ENCODE measurements at regions not wholly inside any gene's neighbourhood (a gene's known extent, or its start where the extent isn't known, plus 50 kb on each side); places are given as distances from the start of the nearest gene placed in this dataset.

GRCh38 chrX:39324233-39324930, 523.1 kb downstream of the MID1IP1 start:
- Histone ChIP-seq H3K36me3 (ENCODE audit: control insufficient read depth, insufficient read depth, low read length) (no peaks in the 10 kb centered on the region), H4K8ac (ENCODE audit: low read depth in 2 of 2, low read length in 2 of 2) (no peak overlapping the region), H2AFZ (replicated peaks; ENCODE audit: low read length, poor library complexity) (no peak overlapping the region), H3K9me1 (ENCODE audit: insufficient read depth, low read length) (no peaks in the 10 kb centered on the region), H4K91ac (ENCODE audit: insufficient read depth, low read depth, low read length) (no peak overlapping the region), H3K27me3 (ENCODE audit: control insufficient read depth, insufficient read depth, low read length) (peaks cover 5% of the 10 kb centered on the region), H3K4me2 (ENCODE audit: low read depth, low read length) (no peak overlapping the region), H4K5ac (ENCODE audit: low read depth, low read length) (no peak overlapping the region), H3K4me3 (ENCODE audit: insufficient read depth, low read depth, low read length) (no peak overlapping the region), H3K9me3 (ENCODE audit: control insufficient read depth, insufficient read depth, low read length) (no peaks in the 10 kb centered on the region), H2BK15ac (ENCODE audit: low read depth, low read length) (no peak overlapping the region), H3K18ac (ENCODE audit: low read depth, low read length) (no peak overlapping the region), H2BK120ac (ENCODE audit: low read depth, low read length) (no peak overlapping the region), H2BK5ac (ENCODE audit: low read depth, low read length, poor library complexity, severe bottlenecking) (no peak overlapping the region), H4K20me1 (ENCODE audit: insufficient read depth, low read length) (no peaks in the 10 kb centered on the region), H3K4ac (ENCODE audit: low read depth, low read length) (no peak overlapping the region), H3K4me1 (ENCODE audit: control insufficient read depth, insufficient read depth, low read length) (no peaks in the 10 kb centered on the region), H3K23ac (ENCODE audit: low read depth, low read length) (no peak overlapping the region), H3K9ac (ENCODE audit: low read depth, low read length) (no peak overlapping the region), H3K14ac (replicated peaks; ENCODE audit: low read depth, low read length) (no peak overlapping the region), H3K79me1 (ENCODE audit: low read depth in 1 of 2, low read length in 2 of 2) (no peaks in the 10 kb centered on the region), H2AK9ac (replicated peaks; ENCODE audit: low read depth, low read length, poor library complexity) (no peak overlapping the region), H2AK5ac (ENCODE audit: low read depth, low read length) (no peak overlapping the region), H3K27ac (ENCODE audit: insufficient read depth, low read length) (no peak overlapping the region), H3K56ac (ENCODE audit: extremely low read depth, insufficient read depth, low read length) (no peak overlapping the region), H2BK20ac (ENCODE audit: low read depth, low read length) (no peak overlapping the region)
- ATAC-seq (ENCODE audit: low read depth) (no peak), DNase-seq (no peak)
- ChIA-PET POLR2A (ENCODE audit: unreplicated experiment) (no interaction called here), CTCF (no interaction called here)
- intact Hi-C loops (cut with micrococcal nuclease): no loop called here
- WGBS, 2 experiments (ENCODE audit: extremely low coverage in 2 of 2, insufficient read length in 1 of 2): no CpG with 5 or more reads among the region's 2 CpGs
- dilution Hi-C loops (cut with HindIII; ENCODE audit: low sequenced_read_pairs, unreplicated experiment): no loop called here
- TF ChIP-seq FOS (IDR thresholded peaks at IDR 0.05; ENCODE audit: low read depth, low read length) (no peak), POLR2A (IDR thresholded peaks at IDR 0.05; ENCODE audit: low read depth, low read length) (no peak), ELK1 (IDR thresholded peaks at IDR 0.05; ENCODE audit: borderline replicate concordance, low read depth, low read length) (no peak), MAFK (IDR thresholded peaks at IDR 0.05; ENCODE audit: low read depth, low read length) (no peak), MXI1 (IDR thresholded peaks at IDR 0.05; ENCODE audit: borderline replicate concordance, low read depth, low read length) (no peak), RAD21 (IDR thresholded peaks at IDR 0.05; ENCODE audit: low read length) (no peak), USF2 (IDR thresholded peaks at IDR 0.05; ENCODE audit: low read depth, low read length) (no peak), RCOR1 (IDR thresholded peaks at IDR 0.05; ENCODE audit: insufficient replicate concordance, low read length) (no peak), RFX5 (IDR thresholded peaks at IDR 0.05; ENCODE audit: low read depth, low read length) (no peak), NFE2L2 (IDR thresholded peaks at IDR 0.05; ENCODE audit: low read depth, low read length) (no peak), BHLHE40 (IDR thresholded peaks at IDR 0.05; ENCODE audit: low read depth, low read length) (no peak), MAZ (IDR thresholded peaks at IDR 0.05; ENCODE audit: borderline replicate concordance, low read depth, low read length) (no peak), SMC3 (IDR thresholded peaks at IDR 0.05; ENCODE audit: low read depth, low read length) (no peak), CEBPB (IDR thresholded peaks at IDR 0.05; ENCODE audit: low read depth, low read length) (no peak), CHD1 (IDR thresholded peaks at IDR 0.05; ENCODE audit: low read depth, low read length) (no peak), CTCF (conservative IDR thresholded peaks at IDR 0.05; ENCODE audit: low read depth, low read length) (no peak)
- no TSS peak for BruUV-seq (replicated peaks)
- in situ Hi-C loops (cut with MboI; ENCODE audit: low sequenced_read_pairs): no loop called here

Measured in IMR-90 (cell line).